ENCODE measurements at regions not wholly inside any gene's neighbourhood (a gene's known extent, or its start where the extent isn't known, plus 50 kb on each side); places are given as distances from the start of the nearest gene placed in this dataset.

DNA sequence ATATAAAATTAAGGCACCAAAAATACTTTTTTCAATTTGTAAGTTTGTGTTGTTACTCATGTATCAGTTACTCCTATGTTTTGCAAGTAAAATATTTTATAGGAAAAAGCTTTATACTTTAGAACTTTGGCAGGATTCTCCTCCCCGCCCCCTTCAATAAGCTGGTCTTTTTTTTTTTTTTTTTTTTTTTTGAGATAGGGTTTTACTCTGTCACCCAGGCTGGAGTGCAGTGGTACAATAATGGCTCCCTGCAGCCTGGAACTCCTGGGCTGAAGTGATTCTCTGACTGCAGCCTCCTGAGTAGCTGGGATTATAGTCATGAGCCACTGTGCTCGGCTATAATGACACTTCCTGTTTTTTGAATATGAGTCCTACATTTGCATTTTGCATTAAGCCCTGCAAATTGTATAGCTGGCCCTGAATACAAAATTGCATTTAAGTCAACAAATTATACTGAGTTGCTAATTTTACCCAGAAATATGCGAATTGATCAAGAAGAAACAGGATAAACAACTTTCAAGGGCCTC lies 192.9 kb downstream of the PIK3R1 start:
- TF ChIP-seq, protein P1, sequence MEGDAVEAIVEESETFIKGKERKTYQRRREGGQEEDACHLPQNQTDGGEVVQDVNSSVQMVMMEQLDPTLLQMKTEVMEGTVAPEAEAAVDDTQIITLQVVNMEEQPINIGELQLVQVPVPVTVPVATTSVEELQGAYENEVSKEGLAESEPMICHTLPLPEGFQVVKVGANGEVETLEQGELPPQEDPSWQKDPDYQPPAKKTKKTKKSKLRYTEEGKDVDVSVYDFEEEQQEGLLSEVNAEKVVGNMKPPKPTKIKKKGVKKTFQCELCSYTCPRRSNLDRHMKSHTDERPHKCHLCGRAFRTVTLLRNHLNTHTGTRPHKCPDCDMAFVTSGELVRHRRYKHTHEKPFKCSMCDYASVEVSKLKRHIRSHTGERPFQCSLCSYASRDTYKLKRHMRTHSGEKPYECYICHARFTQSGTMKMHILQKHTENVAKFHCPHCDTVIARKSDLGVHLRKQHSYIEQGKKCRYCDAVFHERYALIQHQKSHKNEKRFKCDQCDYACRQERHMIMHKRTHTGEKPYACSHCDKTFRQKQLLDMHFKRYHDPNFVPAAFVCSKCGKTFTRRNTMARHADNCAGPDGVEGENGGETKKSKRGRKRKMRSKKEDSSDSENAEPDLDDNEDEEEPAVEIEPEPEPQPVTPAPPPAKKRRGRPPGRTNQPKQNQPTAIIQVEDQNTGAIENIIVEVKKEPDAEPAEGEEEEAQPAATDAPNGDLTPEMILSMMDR (IDR thresholded peaks at IDR 0.05 in 2 of 3, conservative IDR thresholded peaks at IDR 0.05 in 1 of 3; ENCODE audit: insufficient read depth in 2 of 3, low read depth in 1 of 3, low read length in 3 of 3): no peak
- TF ChIP-seq ZNF143 (CRISPR knock-in tag; IDR thresholded peaks at IDR 0.05) (no peak), TAF1 (IDR thresholded peaks at IDR 0.05; ENCODE audit: control insufficient read depth, extremely low read depth, insufficient read depth, low read length, severe bottlenecking) (no peak), NONO (IDR thresholded peaks at IDR 0.05; ENCODE audit: low read depth in 2 of 2, low read length in 1 of 2) (no peak), PTBP1 (IDR thresholded peaks at IDR 0.05; ENCODE audit: low read depth, low read length) (no peak), RBM39 (optimal IDR thresholded peaks at IDR 0.05; ENCODE audit: low read depth, low read length) (no peak), SRSF1 (IDR thresholded peaks at IDR 0.05; ENCODE audit: low read depth, low read length) (no peak), ZNF384 (IDR thresholded peaks at IDR 0.05; ENCODE audit: low read depth, low read length) (peak; percentile 93)

Data from K562 (cell line).